GM23248 (cell line): ENCODE measurements at regions not wholly inside any gene's neighbourhood (a gene's known extent, or its start where the extent isn't known, plus 50 kb on each side); places are given as distances from the start of the nearest gene placed in this dataset.

Experiments used
- DNase-seq: peaks from one replicate; pipeline ENCODE4 v3.0.0-alpha.2; 2015
- H2AFZ ChIP-seq: fragments of 200-600 bp; sonication (generic); 2 replicates; pipeline ENCODE4 v1.6.1; 2016; ENCODE audit warnings: antibody characterized with exemption
- H3F3A ChIP-seq: fragments of 200-600 bp; sonication (generic); 2 replicates; pipeline ENCODE4 v1.6.1; 2016; ENCODE audit warnings: mild to moderate bottlenecking, antibody characterized with exemption, mixed run types; ENCODE audit not compliant: insufficient read depth
- H3K27ac ChIP-seq: fragments of 200-600 bp; sonication (generic); 2 replicates; pipeline ENCODE4 v1.5.1; 2016; ENCODE audit warnings: mild to moderate bottlenecking
- H3K27me3 ChIP-seq: fragments of 200-600 bp; sonication (generic); replicated peaks from 2 replicates; pipeline ENCODE4 v1.6.1; 2016; ENCODE audit warnings: mild to moderate bottlenecking; ENCODE audit not compliant: insufficient read depth
- H3K36me3 ChIP-seq: fragments of 200-600 bp; sonication (generic); 2 replicates; pipeline ENCODE4 v1.6.1; 2016; ENCODE audit warnings: low read depth, mild to moderate bottlenecking
- H3K4me1 ChIP-seq: fragments of 200-600 bp; sonication (generic); 2 replicates; pipeline ENCODE4 v1.6.1; 2016; ENCODE audit warnings: mild to moderate bottlenecking; ENCODE audit not compliant: insufficient read depth
- H3K4me2 ChIP-seq: fragments of 200-600 bp; sonication (generic); one replicate; pipeline ENCODE4 v1.6.1; 2016; ENCODE audit warnings: mild to moderate bottlenecking; ENCODE audit not compliant: unreplicated experiment
- H3K4me3 ChIP-seq: fragments of 200-600 bp; sonication (generic); 2 replicates; pipeline ENCODE4 v1.5.1; 2016; ENCODE audit warnings: mild to moderate bottlenecking
- H3K79me2 ChIP-seq: fragments of 200-600 bp; sonication (generic); 2 replicates; pipeline ENCODE4 v1.6.1; 2016; ENCODE audit warnings: mild to moderate bottlenecking; ENCODE audit not compliant: insufficient read depth
- H3K9ac ChIP-seq: fragments of 200-600 bp; sonication (generic); 2 replicates; pipeline ENCODE4 v1.6.1; 2016; ENCODE audit warnings: mild to moderate bottlenecking
- H3K9me2 ChIP-seq: fragments of 200-600 bp; sonication (generic); 2 replicates; pipeline ENCODE4 v1.6.1; 2016; ENCODE audit warnings: mixed run types, mild to moderate bottlenecking, moderate library complexity; ENCODE audit not compliant: insufficient read depth
- H3K9me3 ChIP-seq: fragments of 200-600 bp; sonication (generic); one replicate; pipeline ENCODE4 v1.6.1; 2017; ENCODE audit warnings: low read depth
- H4K20me1 ChIP-seq: fragments of 200-600 bp; sonication (generic); 2 replicates; pipeline ENCODE4 v1.6.0; 2016; ENCODE audit not compliant: insufficient read depth
- EZH2 ChIP-seq: fragments of 200-600 bp; sonication (generic); IDR thresholded peaks from 2 replicates; pipeline ENCODE4 v1.6.1; 2018; ENCODE audit warnings: antibody characterized with exemption, mild to moderate bottlenecking; ENCODE audit not compliant: insufficient read depth, poor library complexity, severe bottlenecking
- EZH2phosphoT487 ChIP-seq: fragments of 200-600 bp; sonication (generic); IDR thresholded peaks from 2 replicates; pipeline ENCODE4 v1.6.1; 2018; ENCODE audit warnings: antibody characterized with exemption, moderate library complexity, mild to moderate bottlenecking, low read depth; ENCODE audit not compliant: insufficient read depth
- WGBS, 2 experiments: methylation state at CpG; one replicate each; pipeline ENCODE4 v1.1.6; 2015 to 2017; ENCODE audit warnings: low lambda C conversion rate in 2 of 2, low coverage in 1 of 2; ENCODE audit errors: missing lambda C conversion rate in 2 of 2; 5-methylcytosine and 5-hydroxymethylcytosine counted together
- in situ Hi-C: fragments of 300-500 bp; cut with MboI; formaldehyde crosslinking; loops from 2 replicates; pipeline ENCODE4 v1.15.0; 2020

- no peak overlapping the region for H3K4me3 ChIP-seq
Measured at GRCh38 chr10:78645169-78645686, 423.5 kb upstream of the ZMIZ1 start.

GRCh38 chr10:78645975-78646374 is 422.8 kb upstream of the ZMIZ1 start:
- in situ Hi-C loops: no loop called here
- Histone ChIP-seq H3K4me1 (peaks cover 28% of the 10 kb centered on the region), H3K4me3 (no peak overlapping the region), H3K9ac (no peak overlapping the region), H3K9me3 (no peaks in the 10 kb centered on the region), H3K27me3 (no peaks in the 10 kb centered on the region), H3K36me3 (no peaks in the 10 kb centered on the region), H3K79me2 (no peaks in the 10 kb centered on the region), H4K20me1 (no peaks in the 10 kb centered on the region), H3K9me2 (no peaks in the 10 kb centered on the region), H3K27ac (no peak overlapping the region), H3F3A (peaks cover 16% of the 10 kb centered on the region), H2AFZ (no peak overlapping the region), H3K4me2 (no peak overlapping the region)
- no peak for DNase-seq
- TF ChIP-seq EZH2phosphoT487: no peak
- TF ChIP-seq EZH2: no peak
- WGBS, 2 experiments: 88 to 93% methylated on average over 4 of the region's 4 CpGs

More at GRCh38 chr10:78645169-78645686, 423.5 kb upstream of the ZMIZ1 start:
- Histone ChIP-seq H3K4me1 (peaks cover 26% of the 10 kb centered on the region), H4K20me1 (no peaks in the 10 kb centered on the region), H3K9me2 (no peaks in the 10 kb centered on the region), H2AFZ (no peak overlapping the region), H3K79me2 (no peaks in the 10 kb centered on the region), H3K27me3 (0 out of 2 replicates have a peak, but pooled peaks cover 4% of the 10 kb centered on the region), H3K36me3 (no peaks in the 10 kb centered on the region), H3K9me3 (no peaks in the 10 kb centered on the region), H3K9ac (no peak overlapping the region), H3K4me2 (no peak overlapping the region), H3K27ac (no peak overlapping the region), H3F3A (peaks cover 16% of the 10 kb centered on the region)
- in situ Hi-C loops: no loop called here
- DNase-seq: no peak
- 75 to 77% methylated on average over 5 of the region's 5 CpGs for WGBS, 2 experiments
- no peak for TF ChIP-seq EZH2phosphoT487
- TF ChIP-seq EZH2: no peak

GRCh38 chr10:78648256-78648860 is 420.4 kb upstream of the ZMIZ1 start:
- no peak overlapping the region for H3K9ac ChIP-seq
- no peaks in the 10 kb centered on the region for H3K9me3 ChIP-seq
- H3K4me3 ChIP-seq: no peak overlapping the region
- in situ Hi-C loops: no loop called here
- H3K27ac ChIP-seq: no peak overlapping the region
- no peaks in the 10 kb centered on the region for H3K79me2 ChIP-seq
- DNase-seq: peak; percentile 62
- no peaks in the 10 kb centered on the region for H3K27me3 ChIP-seq
- H4K20me1 ChIP-seq: no peaks in the 10 kb centered on the region
- TF ChIP-seq EZH2 (no peak), EZH2phosphoT487 (no peak)
- H3K4me2 ChIP-seq: peak overlapping the region; percentile 30
- 77 to 79% methylated on average over 4 of the region's 4 CpGs for WGBS, 2 experiments
- peaks cover 28% of the 10 kb centered on the region for H3K4me1 ChIP-seq
- H3F3A ChIP-seq: peaks cover 16% of the 10 kb centered on the region
- H2AFZ ChIP-seq: no peak overlapping the region
- H3K9me2 ChIP-seq: no peaks in the 10 kb centered on the region
- H3K36me3 ChIP-seq: no peaks in the 10 kb centered on the region

GRCh38 chr10:78649429-78649828 is 419.3 kb upstream of the ZMIZ1 start:
- Histone ChIP-seq H3F3A (peaks cover 16% of the 10 kb centered on the region), H3K79me2 (no peaks in the 10 kb centered on the region), H3K4me3 (no peak overlapping the region), H3K9me2 (no peaks in the 10 kb centered on the region), H4K20me1 (no peaks in the 10 kb centered on the region), H3K9ac (no peak overlapping the region), H3K27me3 (no peaks in the 10 kb centered on the region), H3K27ac (no peak overlapping the region), H3K4me1 (peaks cover 28% of the 10 kb centered on the region), H2AFZ (no peak overlapping the region), H3K4me2 (peak overlapping the region; percentile 32), H3K9me3 (no peaks in the 10 kb centered on the region), H3K36me3 (no peaks in the 10 kb centered on the region)
- in situ Hi-C loops: no loop called here
- WGBS, 2 experiments: 28 to 35% methylated on average over 2 of the region's 2 CpGs
- no peak for TF ChIP-seq EZH2
- no peak for DNase-seq

GRCh38 chr10:78650122-78650521 is 418.6 kb upstream of the ZMIZ1 start:
- in situ Hi-C loops: no loop called here
- no peak overlapping the region for H3K4me3 ChIP-seq

More at GRCh38 chr10:78650122-78650521, 418.6 kb upstream of the ZMIZ1 start:
- Histone ChIP-seq H3K9me3 (no peaks in the 10 kb centered on the region), H2AFZ (no peak overlapping the region), H3F3A (peaks cover 16% of the 10 kb centered on the region), H3K4me2 (peak overlapping the region; percentile 29), H3K9me2 (no peaks in the 10 kb centered on the region), H4K20me1 (no peaks in the 10 kb centered on the region), H3K36me3 (no peaks in the 10 kb centered on the region), H3K27me3 (no peaks in the 10 kb centered on the region), H3K79me2 (no peaks in the 10 kb centered on the region), H3K9ac (no peak overlapping the region), H3K27ac (no peak overlapping the region), H3K4me1 (peaks cover 28% of the 10 kb centered on the region)
- DNase-seq: peak; percentile 70
- TF ChIP-seq EZH2: no peak
- no peak for TF ChIP-seq EZH2phosphoT487
